Esophagus muscularis mucosa (tissue), 4 donors: ENCODE measurements at regions not wholly inside any gene's neighbourhood (a gene's known extent, or its start where the extent isn't known, plus 50 kb on each side); places are given as distances from the start of the nearest gene placed in this dataset.

Experiments
- DNase-seq: peaks from one replicate; pipeline ENCODE4 v3.0.0-alpha.2; 2017; ENCODE audit errors: extremely low spot score
- H3K27ac ChIP-seq, 4 donors: fragments of 200-600 bp; sonication (generic); replicated peaks in 1 of 4; 1 replicate in 3 of 4; 2 replicates in 1 of 4; pipeline ENCODE4 v1.5.1; 2016 to 2019; ENCODE audit warnings: mild to moderate bottlenecking in 1 of 4
- H3K27me3 ChIP-seq, 4 donors: fragments of 200-600 bp; sonication (generic); one replicate each; pipeline versions ENCODE4 v1.5.1 to v1.6.0; 2016 to 2019
- H3K36me3 ChIP-seq, 4 donors: fragments of 200-600 bp; sonication (generic); one replicate each; pipeline ENCODE4 v1.5.1; 2016 to 2019
- H3K4me1 ChIP-seq, 4 donors: fragments of 200-600 bp; sonication (generic); one replicate each; pipeline ENCODE4 v1.5.1; 2016 to 2019
- H3K4me3 ChIP-seq, 4 donors: fragments of 200-600 bp; sonication (generic); 1 replicate in 2 of 4; 2 replicates in 2 of 4; pipeline ENCODE4 v1.5.1; 2016 to 2019; ENCODE audit warnings: mild to moderate bottlenecking in 4 of 4, moderate library complexity in 1 of 4
- H3K9me3 ChIP-seq, 4 donors: fragments of 200-600 bp; sonication (generic); 1 replicate in 3 of 4; 2 replicates in 1 of 4; pipeline ENCODE4 v1.5.1; 2016 to 2019
- EP300 ChIP-seq: sonication (generic); formaldehyde crosslinking; IDR thresholded peaks from one replicate; pipeline ENCODE4 v1.6.1; 2017; ENCODE audit warnings: antibody characterized with exemption
- POLR2A ChIP-seq: fragments of 450-650 bp; IDR thresholded peaks from one replicate; pipeline ENCODE4 v1.6.1; 2017; ENCODE audit warnings: antibody characterized with exemption, moderate library complexity, mild to moderate bottlenecking, low read depth
- POLR2AphosphoS5 ChIP-seq, 2 donors: sonication (generic); formaldehyde crosslinking; IDR thresholded peaks; one replicate each; pipeline ENCODE4 v1.6.1; 2017; ENCODE audit warnings: antibody characterized with exemption in 2 of 2
- WGBS: methylation state at CpG from one replicate; pipeline ENCODE4 v1.1.5; 2018; 5-methylcytosine and 5-hydroxymethylcytosine counted together
- intact Hi-C: fragments of 100-400 bp; cut with DNase I; formaldehyde crosslinking; loops from one replicate; pipeline ENCODE4 v1.15.1; 2023
- TF ChIP-seq, protein P1 (sequence below), 3 experiments: fragments of 200-600 bp in 2 of 3; fragments of 450-650 bp in 1 of 3; sonication (generic) in 2 of 3; IDR thresholded peaks; one replicate each; pipeline ENCODE4 v1.5.1; 2017 to 2019; ENCODE audit warnings: antibody characterized with exemption in 3 of 3, mild to moderate bottlenecking in 2 of 3, moderate library complexity in 1 of 3

DNA sequence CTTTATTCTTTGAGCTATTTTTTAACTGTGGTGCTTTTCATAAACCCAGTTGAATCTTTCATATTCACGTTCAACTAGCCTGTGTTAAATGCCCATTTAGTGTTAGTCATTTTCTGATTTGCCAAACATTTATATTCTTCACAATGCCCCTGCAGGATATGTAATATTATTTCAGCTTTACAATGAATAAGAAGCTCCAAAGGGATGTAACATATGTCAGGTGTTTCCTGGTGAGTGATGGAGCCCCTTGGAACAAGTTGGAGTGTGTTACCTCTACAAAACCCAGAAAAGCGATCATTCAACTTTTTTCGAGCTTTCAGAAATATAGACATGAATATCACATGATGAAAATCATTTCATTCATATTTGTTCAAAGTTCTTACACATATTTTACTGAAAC is 471.0 kb upstream of the CDH2 start:
- no peaks in the 10 kb centered on the region for H3K36me3 ChIP-seq
- intact Hi-C loops, result no loop called here
- H3K4me1 ChIP-seq, result no peaks in the 10 kb centered on the region
- no peak for DNase-seq
- H3K9me3 ChIP-seq, result no peaks in the 10 kb centered on the region
- no peaks in the 10 kb centered on the region for H3K27me3 ChIP-seq
- TF ChIP-seq, protein P1, sequence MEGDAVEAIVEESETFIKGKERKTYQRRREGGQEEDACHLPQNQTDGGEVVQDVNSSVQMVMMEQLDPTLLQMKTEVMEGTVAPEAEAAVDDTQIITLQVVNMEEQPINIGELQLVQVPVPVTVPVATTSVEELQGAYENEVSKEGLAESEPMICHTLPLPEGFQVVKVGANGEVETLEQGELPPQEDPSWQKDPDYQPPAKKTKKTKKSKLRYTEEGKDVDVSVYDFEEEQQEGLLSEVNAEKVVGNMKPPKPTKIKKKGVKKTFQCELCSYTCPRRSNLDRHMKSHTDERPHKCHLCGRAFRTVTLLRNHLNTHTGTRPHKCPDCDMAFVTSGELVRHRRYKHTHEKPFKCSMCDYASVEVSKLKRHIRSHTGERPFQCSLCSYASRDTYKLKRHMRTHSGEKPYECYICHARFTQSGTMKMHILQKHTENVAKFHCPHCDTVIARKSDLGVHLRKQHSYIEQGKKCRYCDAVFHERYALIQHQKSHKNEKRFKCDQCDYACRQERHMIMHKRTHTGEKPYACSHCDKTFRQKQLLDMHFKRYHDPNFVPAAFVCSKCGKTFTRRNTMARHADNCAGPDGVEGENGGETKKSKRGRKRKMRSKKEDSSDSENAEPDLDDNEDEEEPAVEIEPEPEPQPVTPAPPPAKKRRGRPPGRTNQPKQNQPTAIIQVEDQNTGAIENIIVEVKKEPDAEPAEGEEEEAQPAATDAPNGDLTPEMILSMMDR (IDR thresholded peaks at IDR 0.05), result no peak
- TF ChIP-seq POLR2A (no peak), POLR2AphosphoS5 (IDR thresholded peaks at IDR 0.05) (no peak), EP300 (no peak)
- WGBS, result 83% methylated on average over 3 of the region's 3 CpGs
- H3K4me3 ChIP-seq, result no peak overlapping the region
- no peak overlapping the region for H3K27ac ChIP-seq

GRCh38 chr18:28637897-28638296 is 461.0 kb upstream of the CDH2 start:
- Histone ChIP-seq H3K27ac (no peak overlapping the region), H3K9me3 (no peaks in the 10 kb centered on the region), H3K36me3 (no peaks in the 10 kb centered on the region), H3K4me3 (no peak overlapping the region), H3K4me1 (no peaks in the 10 kb centered on the region), H3K27me3 (no peaks in the 10 kb centered on the region)
- TF ChIP-seq POLR2AphosphoS5 (IDR thresholded peaks at IDR 0.05) (no peak), EP300 (no peak), POLR2A (no peak)
- TF ChIP-seq, protein P1 (IDR thresholded peaks at IDR 0.05), result no peak
- DNase-seq, result no peak
- WGBS, result 90% methylated on average over 2 of the region's 2 CpGs
- intact Hi-C loops, result no loop called here

GRCh38 chr18:28635530-28635929 is 458.6 kb upstream of the CDH2 start:
- intact Hi-C loops, result no loop called here
- Histone ChIP-seq H3K27me3 (no peaks in the 10 kb centered on the region), H3K4me1 (no peaks in the 10 kb centered on the region), H3K4me3 (no peak overlapping the region), H3K9me3 (no peaks in the 10 kb centered on the region), H3K36me3 (no peaks in the 10 kb centered on the region), H3K27ac (no peak overlapping the region)
- TF ChIP-seq POLR2A, result no peak
- TF ChIP-seq, protein P1 (IDR thresholded peaks at IDR 0.05), result no peak
- TF ChIP-seq POLR2AphosphoS5 (IDR thresholded peaks at IDR 0.05), result no peak
- TF ChIP-seq EP300, result no peak
- DNase-seq, result no peak

DNA sequence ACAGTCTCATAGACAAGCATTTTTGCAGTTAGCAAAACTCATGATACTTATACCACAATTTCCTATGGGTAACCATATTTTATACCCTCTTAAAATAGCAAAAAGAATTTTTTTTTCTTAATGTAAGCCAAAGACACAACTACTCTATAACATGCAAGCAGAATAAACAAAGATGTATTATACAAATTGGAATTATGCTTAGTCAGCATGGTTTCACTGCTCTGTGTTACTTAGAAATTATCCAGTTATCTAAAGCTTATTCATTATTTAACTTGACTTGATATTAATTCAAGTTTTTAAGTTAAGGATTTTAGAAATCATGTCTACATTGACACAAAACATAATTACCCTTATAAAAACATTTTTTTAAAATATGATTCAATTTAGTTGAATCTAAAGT is 449.8 kb upstream of the CDH2 start:
- intact Hi-C loops, result no loop called here
- Histone ChIP-seq H3K4me3 (no peak overlapping the region), H3K27ac (no peak overlapping the region), H3K27me3 (no peaks in the 10 kb centered on the region), H3K9me3 (no peaks in the 10 kb centered on the region), H3K36me3 (no peaks in the 10 kb centered on the region), H3K4me1 (no peaks in the 10 kb centered on the region)
- TF ChIP-seq POLR2AphosphoS5 (IDR thresholded peaks at IDR 0.05) (no peak), EP300 (no peak), POLR2A (no peak)
- TF ChIP-seq, protein P1 (IDR thresholded peaks at IDR 0.05), result no peak
- no peak for DNase-seq

GRCh38 chr18:28607991-28608390 is 431.1 kb upstream of the CDH2 start:
- Histone ChIP-seq H3K27me3 (no peaks in the 10 kb centered on the region), H3K9me3 (no peaks in the 10 kb centered on the region), H3K36me3 (no peaks in the 10 kb centered on the region), H3K4me3 (no peak overlapping the region), H3K27ac (no peak overlapping the region), H3K4me1 (no peaks in the 10 kb centered on the region)
- intact Hi-C loops, result no loop called here
- TF ChIP-seq, protein P1 (IDR thresholded peaks at IDR 0.05), result no peak
- TF ChIP-seq POLR2A (no peak), POLR2AphosphoS5 (IDR thresholded peaks at IDR 0.05) (no peak), EP300 (no peak)
- 0% methylated on average over 1 of the region's 1 CpG for WGBS
- DNase-seq, result no peak
